ENCODE measurements at regions not wholly inside any gene's neighbourhood (a gene's known extent, or its start where the extent isn't known, plus 50 kb on each side); places are given as distances from the start of the nearest gene placed in this dataset.

GRCh38 chr3:96022676-96023075 is 791.7 kb upstream of the EPHA6 start:
- no peak for DNase-seq

DNA sequence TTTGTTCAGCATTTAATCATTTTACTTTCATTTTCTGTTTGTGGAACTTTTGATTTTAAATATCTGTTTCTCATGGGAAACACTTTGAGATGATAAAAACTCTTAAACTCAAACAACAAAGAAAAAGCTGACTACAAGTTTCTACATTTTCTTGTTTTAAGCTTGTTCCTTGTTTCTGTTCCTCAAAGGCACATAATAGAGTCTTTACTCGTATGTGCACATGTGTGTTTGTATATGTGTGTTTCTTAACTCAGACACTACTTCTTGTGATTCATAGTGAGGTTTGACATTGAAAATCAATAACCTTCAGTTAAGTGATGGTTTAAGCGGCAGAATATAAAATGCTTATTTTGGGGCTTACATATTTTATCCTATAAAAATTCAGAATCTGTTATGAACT is 786.7 kb upstream of the EPHA6 start:
- no peak for DNase-seq

DNA sequence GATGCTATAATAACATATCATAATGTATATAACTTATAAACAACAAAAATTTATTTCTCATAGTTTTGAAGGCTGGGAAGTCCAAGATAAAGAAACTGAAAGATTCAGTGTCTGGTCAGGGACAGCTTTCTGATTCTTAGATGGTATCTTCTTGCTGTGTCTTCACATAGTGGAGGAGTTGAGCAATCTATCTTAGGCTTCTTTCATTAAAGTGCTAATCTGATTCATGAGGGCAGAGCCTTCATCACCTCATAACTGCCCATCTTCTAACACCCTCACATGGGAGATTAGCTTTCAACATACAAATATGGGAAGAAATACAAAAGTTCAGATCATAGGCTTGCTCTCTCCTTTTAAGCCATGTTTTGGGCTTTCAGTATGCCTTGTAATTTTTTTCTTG is 774.8 kb upstream of the EPHA6 start:
- DNase-seq, result no peak

DNA sequence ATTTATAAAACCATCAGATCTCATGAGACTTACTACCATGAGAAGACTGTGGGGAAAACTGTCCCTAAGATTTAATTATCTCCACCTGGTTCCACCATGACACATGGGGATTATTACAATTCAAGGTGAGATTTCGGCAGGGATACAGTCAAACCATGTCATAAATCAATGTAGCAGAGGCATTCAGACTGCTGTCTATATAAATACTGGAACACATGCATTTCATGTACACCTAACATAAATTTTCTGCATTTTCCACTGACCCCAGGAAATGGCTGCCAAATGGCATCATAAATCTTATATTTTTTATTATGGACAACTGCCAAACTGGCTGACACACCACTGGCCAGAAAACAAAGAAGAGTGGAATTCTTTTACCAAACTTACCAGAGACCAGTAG is 755.1 kb upstream of the EPHA6 start:
- no peak for DNase-seq

GRCh38 chr3:96069065-96069464 is 745.3 kb upstream of the EPHA6 start:
- DNase-seq, result no peak

DNA sequence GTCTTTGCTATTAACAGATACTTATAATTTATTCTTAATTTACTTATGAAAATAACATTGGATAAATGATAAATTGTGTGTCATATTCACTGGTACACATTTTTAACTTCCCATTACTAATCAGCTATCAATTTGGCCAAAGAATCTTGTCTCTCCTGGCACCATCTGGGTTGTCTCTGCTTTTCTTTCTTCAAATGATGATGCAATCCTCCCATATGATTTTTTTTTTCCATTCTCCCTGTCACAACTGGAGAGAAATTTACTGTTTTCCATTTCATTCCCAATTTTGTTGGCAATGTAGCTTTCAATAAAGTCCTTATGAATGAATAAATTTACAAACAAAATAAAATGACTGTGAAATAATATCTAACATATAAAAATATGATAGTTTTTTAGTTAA is 743.7 kb upstream of the EPHA6 start:
- no peak for DNase-seq

GRCh38 chr3:96071097-96071496 is 743.3 kb upstream of the EPHA6 start:
- no peak for DNase-seq

DNA sequence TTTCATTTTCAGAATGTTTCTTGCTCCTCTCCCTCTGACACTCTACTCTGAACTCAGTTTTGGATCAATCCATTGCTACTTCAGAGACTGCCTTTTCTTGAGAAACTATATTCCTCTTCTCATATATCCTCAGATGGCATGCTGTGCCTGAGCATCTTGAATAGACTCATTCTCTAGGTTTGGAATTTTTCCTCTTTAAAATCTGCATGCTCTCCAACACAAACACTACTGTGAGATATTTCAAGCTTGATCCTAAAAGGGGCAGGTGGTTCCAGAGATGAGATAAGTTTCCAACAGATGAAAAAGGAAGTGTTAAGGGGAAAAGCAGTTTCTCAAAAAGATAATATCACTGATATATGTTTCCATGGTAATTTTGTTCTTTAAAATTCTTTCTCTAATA is 742.2 kb upstream of the EPHA6 start:
- DNase-seq, result no peak

DNA sequence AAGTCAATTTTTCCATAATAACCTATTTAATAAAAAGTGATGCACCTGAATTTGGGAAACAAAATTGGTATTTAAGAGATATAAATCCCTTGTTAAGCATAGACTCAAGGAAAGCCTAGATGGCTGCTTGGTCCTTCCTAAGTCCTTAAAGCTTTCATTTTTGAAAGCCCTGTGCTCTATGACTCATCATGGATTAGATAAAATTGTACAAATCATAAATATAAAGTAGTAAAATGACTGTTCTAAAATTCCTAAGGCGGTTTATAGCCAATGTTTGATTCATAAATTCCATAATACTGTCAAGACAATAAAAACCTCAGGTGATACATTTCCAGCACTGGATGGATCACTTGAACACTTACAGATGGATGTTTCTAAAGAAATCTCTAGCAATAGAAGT is 730.8 kb upstream of the EPHA6 start:
- no peak for DNase-seq

DNA sequence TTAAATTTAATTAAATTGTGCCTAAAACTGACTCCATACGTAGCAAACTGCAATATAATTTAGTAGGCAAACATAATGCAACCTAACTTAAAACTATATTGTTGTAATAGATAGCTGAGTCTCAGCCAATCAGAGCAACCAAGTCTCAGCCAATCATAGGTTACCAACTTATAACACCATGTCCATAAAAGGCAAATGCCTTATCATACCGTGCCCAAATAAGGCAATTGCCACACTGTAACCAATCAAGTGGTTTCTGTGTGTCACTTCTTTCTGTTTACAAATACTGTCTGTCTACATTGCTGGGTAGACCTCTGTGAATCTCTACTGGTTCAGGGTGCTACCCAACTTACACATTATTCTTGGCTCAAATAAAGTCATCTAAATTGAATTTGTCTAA is 728.4 kb upstream of the EPHA6 start:
- no peak for DNase-seq

DNA sequence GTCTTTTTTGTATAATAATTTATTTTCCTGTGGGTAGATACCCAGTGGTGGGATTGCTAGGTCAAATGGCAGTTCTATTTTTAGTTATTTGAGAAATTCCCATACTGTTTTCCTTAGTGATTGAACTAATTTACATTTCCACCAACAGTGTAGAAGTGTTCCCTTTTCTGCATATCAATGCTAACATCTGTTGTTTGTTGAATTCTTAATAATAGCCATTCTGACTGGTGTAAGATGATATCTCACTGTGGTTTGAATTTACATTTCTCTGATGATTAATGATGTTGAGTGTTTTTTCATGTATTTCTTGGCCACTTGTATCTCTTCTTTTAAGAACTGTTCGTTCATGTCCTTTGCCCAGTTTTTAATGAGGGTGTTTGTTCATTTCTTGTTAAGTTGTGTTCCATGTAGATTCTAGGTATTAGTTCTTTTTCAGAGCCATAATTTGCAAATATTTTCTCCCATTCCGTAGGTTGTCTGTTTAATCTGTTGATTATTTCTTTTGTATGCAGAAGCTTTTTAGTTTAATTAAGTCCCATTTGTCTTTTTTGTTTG is 713.3 kb upstream of the EPHA6 start:
- DNase-seq, result no peak

DNA sequence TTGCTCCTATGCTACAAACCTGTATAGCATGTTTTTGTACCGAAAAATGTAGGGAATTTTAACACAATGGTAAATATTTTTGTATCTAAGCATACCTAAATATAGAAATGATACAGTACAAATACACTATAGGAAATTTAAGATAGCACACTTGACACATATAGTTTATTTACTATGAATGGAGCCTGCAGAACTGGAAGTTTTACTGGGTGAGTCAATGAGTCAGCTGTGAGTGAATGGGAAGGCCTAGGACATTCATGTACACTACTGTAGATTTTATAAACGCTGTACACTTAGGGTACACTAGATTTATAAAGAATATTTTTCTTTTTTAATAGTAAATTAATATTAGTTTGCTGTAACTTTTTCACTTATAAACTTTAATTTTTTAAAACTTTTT is 707.7 kb upstream of the EPHA6 start:
- DNase-seq, result no peak
